ENCODE measurements at regions not wholly inside any gene's neighbourhood (a gene's known extent, or its start where the extent isn't known, plus 50 kb on each side); places are given as distances from the start of the nearest gene placed in this dataset.

DNA sequence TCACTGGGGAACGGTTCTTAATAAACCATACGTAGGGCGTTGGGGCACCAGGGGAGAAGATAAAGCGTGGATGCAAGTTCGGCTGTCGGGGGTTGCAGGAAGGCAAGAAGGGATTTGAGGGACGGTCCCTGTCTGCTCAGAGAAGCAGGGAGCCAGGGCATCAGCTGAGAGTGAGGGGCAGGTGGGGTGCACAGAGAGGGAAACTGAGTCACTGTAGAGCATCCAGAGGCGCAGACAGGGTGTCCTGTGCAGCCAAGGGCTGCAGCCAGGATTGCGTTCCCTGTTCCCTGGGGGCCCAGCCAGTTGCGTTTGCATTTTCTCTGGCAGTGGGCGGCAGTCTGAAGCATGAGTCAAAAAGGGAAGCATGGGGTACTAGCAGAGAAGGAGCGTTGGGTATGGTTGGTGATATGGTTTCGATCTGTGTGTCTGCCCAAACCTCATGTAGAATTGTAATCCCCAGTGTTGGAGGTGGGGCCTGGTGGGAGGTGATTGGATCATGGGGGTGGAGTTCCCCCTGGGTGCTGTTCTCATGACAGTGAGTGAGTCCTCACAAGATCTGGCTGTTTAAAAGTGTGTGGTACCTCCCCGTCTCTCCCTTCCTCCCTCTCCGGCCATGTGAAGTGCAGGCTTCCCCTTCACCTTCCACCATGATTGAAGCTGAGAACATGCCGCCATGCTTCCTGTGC, 202.9 kb downstream of the NDUFA10 start:
- peak in 2 of 3 donors; percentile 3 to 19 for DNase-seq
- H3K4me3 ChIP-seq, result no peak overlapping the region
- H3K27ac ChIP-seq, result no peak overlapping the region
- TF ChIP-seq POLR2A (IDR thresholded peaks at IDR 0.05), result no peak
- TF ChIP-seq, protein P1, sequence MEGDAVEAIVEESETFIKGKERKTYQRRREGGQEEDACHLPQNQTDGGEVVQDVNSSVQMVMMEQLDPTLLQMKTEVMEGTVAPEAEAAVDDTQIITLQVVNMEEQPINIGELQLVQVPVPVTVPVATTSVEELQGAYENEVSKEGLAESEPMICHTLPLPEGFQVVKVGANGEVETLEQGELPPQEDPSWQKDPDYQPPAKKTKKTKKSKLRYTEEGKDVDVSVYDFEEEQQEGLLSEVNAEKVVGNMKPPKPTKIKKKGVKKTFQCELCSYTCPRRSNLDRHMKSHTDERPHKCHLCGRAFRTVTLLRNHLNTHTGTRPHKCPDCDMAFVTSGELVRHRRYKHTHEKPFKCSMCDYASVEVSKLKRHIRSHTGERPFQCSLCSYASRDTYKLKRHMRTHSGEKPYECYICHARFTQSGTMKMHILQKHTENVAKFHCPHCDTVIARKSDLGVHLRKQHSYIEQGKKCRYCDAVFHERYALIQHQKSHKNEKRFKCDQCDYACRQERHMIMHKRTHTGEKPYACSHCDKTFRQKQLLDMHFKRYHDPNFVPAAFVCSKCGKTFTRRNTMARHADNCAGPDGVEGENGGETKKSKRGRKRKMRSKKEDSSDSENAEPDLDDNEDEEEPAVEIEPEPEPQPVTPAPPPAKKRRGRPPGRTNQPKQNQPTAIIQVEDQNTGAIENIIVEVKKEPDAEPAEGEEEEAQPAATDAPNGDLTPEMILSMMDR (IDR thresholded peaks at IDR 0.05), result no peak
- H3K4me1 ChIP-seq, result no peaks in the 10 kb centered on the region
- H3K27me3 ChIP-seq, result no peaks in the 10 kb centered on the region
- no peaks in the 10 kb centered on the region for H3K36me3 ChIP-seq
- H3K9me3 ChIP-seq, result no peaks in the 10 kb centered on the region

GRCh38 chr2:239821694-239822075, 203.5 kb downstream of the NDUFA10 start:
- H3K36me3 ChIP-seq, result no peaks in the 10 kb centered on the region
- TF ChIP-seq POLR2A (IDR thresholded peaks at IDR 0.05), result no peak
- TF ChIP-seq, protein P1 (IDR thresholded peaks at IDR 0.05), result no peak
- no peak for DNase-seq

DNA sequence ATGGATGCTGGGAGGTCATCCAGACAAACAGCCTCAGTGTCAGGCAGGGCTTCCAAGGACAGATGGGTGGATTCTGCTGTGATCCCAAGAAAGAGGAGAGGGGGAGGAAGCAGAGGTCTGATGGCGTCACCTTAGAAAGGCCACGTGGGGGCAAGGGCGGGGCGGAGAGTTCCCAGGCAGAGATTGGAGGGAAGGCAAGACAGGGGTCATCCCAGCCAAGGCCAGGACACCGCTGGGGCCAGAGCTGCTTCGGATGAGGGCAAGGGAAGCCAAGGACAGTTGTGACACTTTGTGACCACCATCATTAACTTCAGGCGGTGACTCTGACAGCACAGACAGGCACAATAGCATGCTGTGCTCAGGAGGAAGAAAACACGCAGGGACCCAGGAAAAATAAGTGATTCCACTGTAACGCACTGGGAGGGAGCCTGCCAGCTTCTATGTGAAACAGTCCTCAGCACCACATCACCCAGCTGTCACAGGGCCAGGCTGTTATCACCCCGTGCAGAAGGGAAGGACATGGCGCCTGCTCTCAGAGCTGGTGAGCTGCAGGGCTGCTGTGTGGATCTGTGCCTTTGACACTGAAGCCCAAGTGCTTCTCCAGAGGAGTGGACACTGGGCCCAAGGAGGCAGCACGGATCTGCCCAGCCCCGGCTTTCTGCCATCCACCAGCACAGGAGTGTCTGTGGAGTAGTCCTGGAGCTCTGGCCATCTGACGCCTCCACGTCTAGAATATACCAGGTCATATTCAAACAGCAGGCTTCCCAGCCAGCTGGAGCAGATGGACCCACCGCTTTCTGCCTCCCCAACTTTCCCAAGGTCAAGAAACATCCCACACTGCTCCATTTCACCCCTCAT, 204.1 kb downstream of the NDUFA10 start:
- H3K36me3 ChIP-seq, result no peaks in the 10 kb centered on the region
- no peaks in the 10 kb centered on the region for H3K27me3 ChIP-seq
- H3K9me3 ChIP-seq, result no peaks in the 10 kb centered on the region
- no peak overlapping the region for H3K4me3 ChIP-seq
- H3K27ac ChIP-seq, result no peak overlapping the region
- no peak for TF ChIP-seq POLR2A (IDR thresholded peaks at IDR 0.05)
- TF ChIP-seq, protein P1 (IDR thresholded peaks at IDR 0.05), result no peak
- DNase-seq, result peak; percentile 12 to 45 (median 43)
- no peaks in the 10 kb centered on the region for H3K4me1 ChIP-seq

More at GRCh38 chr2:239821694-239822075, 203.5 kb downstream of the NDUFA10 start:
- Histone ChIP-seq H3K4me3 (no peak overlapping the region), H3K27ac (no peak overlapping the region), H3K4me1 (no peaks in the 10 kb centered on the region), H3K9me3 (no peaks in the 10 kb centered on the region), H3K27me3 (no peaks in the 10 kb centered on the region)

GRCh38 chr2:239819974-239820555, 205.1 kb downstream of the NDUFA10 start:
- Histone ChIP-seq H3K36me3 (no peaks in the 10 kb centered on the region), H3K27ac (no peak overlapping the region), H3K4me1 (no peaks in the 10 kb centered on the region), H3K27me3 (no peaks in the 10 kb centered on the region), H3K4me3 (no peak overlapping the region), H3K9me3 (no peaks in the 10 kb centered on the region)
- TF ChIP-seq, protein P1 (IDR thresholded peaks at IDR 0.05), result no peak
- no peak for TF ChIP-seq POLR2A (IDR thresholded peaks at IDR 0.05)
- peak in 1 of 3 donors; percentile 36 for DNase-seq

DNA sequence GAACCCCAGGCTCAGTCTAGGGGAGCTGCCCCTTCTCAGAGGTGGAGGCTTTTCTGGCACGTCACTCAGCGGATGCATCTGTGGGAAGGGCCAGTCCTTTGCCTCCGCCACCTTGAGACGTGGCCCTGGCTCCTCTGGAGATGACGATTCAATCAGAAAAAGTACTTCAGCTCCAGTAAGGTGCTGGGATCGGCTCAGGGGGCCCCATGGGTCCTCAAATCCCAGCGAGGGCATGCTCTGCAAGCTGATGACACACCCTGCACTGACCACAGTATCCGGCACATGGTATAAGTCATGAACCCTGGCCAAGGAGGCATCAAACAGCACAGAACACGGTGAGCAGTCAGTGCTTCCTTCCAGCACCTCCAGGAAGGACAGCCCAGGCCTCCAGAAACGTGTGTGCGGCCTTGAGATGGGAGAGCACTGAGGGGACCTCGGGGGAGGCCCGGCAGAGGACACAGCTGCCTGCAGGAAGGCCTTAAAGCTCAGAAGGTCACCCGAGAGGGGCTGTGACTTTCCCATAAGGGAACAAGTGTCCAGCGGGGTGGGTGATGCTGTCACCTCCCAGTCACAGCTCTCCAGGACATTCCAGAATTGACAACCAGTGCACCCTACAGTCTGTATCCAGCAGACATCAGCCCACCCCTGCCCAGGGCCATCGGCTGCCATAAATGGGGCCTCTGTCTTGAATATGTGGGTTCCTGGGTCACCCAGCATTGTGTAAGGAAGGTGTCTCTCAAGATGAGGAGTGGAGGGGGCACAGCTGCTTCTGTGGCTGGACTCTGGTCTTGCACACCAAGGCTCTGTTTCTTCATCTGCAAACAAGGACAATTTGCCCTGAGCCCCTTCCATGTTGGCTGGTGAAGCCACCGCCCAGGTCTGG, 205.8 kb downstream of the NDUFA10 start:
- Histone ChIP-seq H3K4me3 (no peak overlapping the region), H3K27me3 (no peaks in the 10 kb centered on the region), H3K4me1 (peaks cover 0 to 3% (median 0%) of the 10 kb centered on the region in 4 donors), H3K27ac (no peak overlapping the region), H3K9me3 (no peaks in the 10 kb centered on the region), H3K36me3 (no peaks in the 10 kb centered on the region)
- peak in 2 of 3 donors; percentile 30 to 42 for DNase-seq
- TF ChIP-seq, protein P1 (IDR thresholded peaks at IDR 0.05), result no peak
- no peak for TF ChIP-seq POLR2A (IDR thresholded peaks at IDR 0.05)
